HCT116 (cell line): ENCODE measurements at regions not wholly inside any gene's neighbourhood (a gene's known extent, or its start where the extent isn't known, plus 50 kb on each side); places are given as distances from the start of the nearest gene placed in this dataset.

Experiments used
- ATAC-seq: fragments of 200-7000 bp; cut with Tn5 transposase; 2 replicates; pipeline ENCODE4 v1.9.1; 2020; ENCODE audit warnings: mild to moderate bottlenecking, moderate library complexity
- BruUV-seq: library from RNA; stranded (reverse); fragments of 400-500 nt; replicated peaks from 2 replicates; lab custom pipeline; 2021; lab: Mats Ljungman, UMichigan
- CTCF ChIA-PET: fragments of 300-600 bp; sonication (Branson Sonifier 250); formaldehyde crosslinking; loops from one replicate; lab custom pipeline; 2021; ENCODE audit warnings: antibody characterized with exemption; lab: Charles Lee
- POLR2A ChIA-PET: fragments of 300-600, 350-600 bp; sonication (Branson Sonifier 250); formaldehyde crosslinking; loops from one replicate; lab custom pipeline; 2021; ENCODE audit warnings: antibody characterized with exemption; lab: Charles Lee
- RAD21 ChIA-PET, 2 experiments: fragments of 300-600 bp; sonication (Branson Sonifier 250); formaldehyde crosslinking; loops; one replicate each; lab custom pipeline; 2023; ENCODE audit warnings: low total read pairs in 2 of 2; ENCODE audit not compliant: uncharacterized antibody in 2 of 2, unreplicated experiment in 2 of 2, low non-redundant PET in 1 of 2; lab: Charles Lee
- DNase-seq: peaks from one replicate; pipeline ENCODE4 v3.0.0-alpha.2; 2010; ENCODE audit warnings: low read depth, low spot score
- H2AFZ ChIP-seq: fragments of 200-600 bp; shearing (Covaris generic), sonication (generic); 2 replicates; pipeline ENCODE4 v1.6.1; 2017; ENCODE audit warnings: low read depth, mixed run types, mixed read lengths, antibody characterized with exemption, low read length; ENCODE audit not compliant: poor library complexity, severe bottlenecking
- H3K27ac ChIP-seq: 2 replicates; pipeline ENCODE4 v1.5.1; 2012; ENCODE audit warnings: low read depth, low read length
- H3K27me3 ChIP-seq: fragments of 200-600 bp; sonication (generic); 2 replicates; pipeline ENCODE4 v1.6.1; 2016; ENCODE audit warnings: mixed run types, low read length, mixed read lengths; ENCODE audit not compliant: insufficient read depth
- H3K36me3 ChIP-seq, 2 experiments: fragments of 200-500 bp in 1 of 2; fragments of 200-600 bp in 1 of 2; sonication (Bioruptor generic) in 1 of 2; sonication (generic) in 1 of 2; 2 replicates each; pipeline versions ENCODE4 v1.5.1 to v1.6.1; 2014 to 2016; ENCODE audit warnings: low read length in 2 of 2, inconsistent platforms in 1 of 2, mixed read lengths in 1 of 2, mixed run types in 1 of 2; ENCODE audit not compliant: insufficient read depth in 2 of 2, control insufficient read depth in 1 of 2
- H3K4me1 ChIP-seq, 2 experiments: fragments of 200-600 bp in 1 of 2; sonication (generic) in 1 of 2; 2 replicates each; pipeline versions ENCODE4 v1.5.1 to v1.6.1; 2012 to 2017; ENCODE audit warnings: low read length in 2 of 2, inconsistent platforms in 1 of 2, mild to moderate bottlenecking in 1 of 2, mixed read lengths in 1 of 2, mixed run types in 1 of 2, moderate library complexity in 1 of 2; ENCODE audit not compliant: insufficient read depth in 2 of 2, control insufficient read depth in 1 of 2
- H3K4me2 ChIP-seq: fragments of 200-600 bp; sonication (generic); 2 replicates; pipeline ENCODE4 v1.6.1; 2017; ENCODE audit warnings: mixed run types, low read length, mixed read lengths
- H3K4me3 ChIP-seq, 2 experiments: fragments of 200-600 bp in 1 of 2; sonication (generic) in 1 of 2; replicated peaks in 1 of 2; 2 replicates each; pipeline ENCODE4 v1.5.1; 2011 to 2016; ENCODE audit warnings: low read length in 2 of 2, control low read depth in 1 of 2, low read depth in 1 of 2, mild to moderate bottlenecking in 1 of 2, mixed read lengths in 1 of 2, mixed run types in 1 of 2
- H3K79me2 ChIP-seq: fragments of 200-600 bp; sonication (generic); 2 replicates; pipeline ENCODE4 v1.6.1; 2017; ENCODE audit warnings: mild to moderate bottlenecking, mixed run types, low read length, moderate library complexity, mixed read lengths; ENCODE audit not compliant: insufficient read depth
- H3K9ac ChIP-seq: fragments of 200-600 bp; sonication (generic); 2 replicates; pipeline ENCODE4 v1.6.1; 2016; ENCODE audit warnings: low read length, mixed read lengths
- H3K9me2 ChIP-seq: fragments of 200-600 bp; sonication (generic), shearing (Covaris generic); 2 replicates; pipeline ENCODE4 v1.6.1; 2017; ENCODE audit warnings: mixed run types, mild to moderate bottlenecking, moderate library complexity; ENCODE audit not compliant: insufficient read depth
- H3K9me3 ChIP-seq, 2 experiments: fragments of 200-500 bp in 1 of 2; fragments of 200-600 bp in 1 of 2; sonication (Bioruptor generic) in 1 of 2; sonication (generic) in 1 of 2; 2 replicates each; pipeline ENCODE4 v1.6.1; 2014 to 2017; ENCODE audit warnings: low read length in 2 of 2, mixed read lengths in 2 of 2, inconsistent platforms in 1 of 2, low read depth in 1 of 2, mild to moderate bottlenecking in 1 of 2, mixed run types in 1 of 2, moderate library complexity in 1 of 2; ENCODE audit not compliant: control insufficient read depth in 1 of 2, insufficient read depth in 1 of 2
- H4K20me1 ChIP-seq: fragments of 200-600 bp; sonication (generic), shearing (Covaris generic); 2 replicates; pipeline ENCODE4 v1.6.1; 2017; ENCODE audit warnings: mixed run types, mild to moderate bottlenecking, moderate library complexity; ENCODE audit not compliant: insufficient read depth
- ATF3 ChIP-seq: IDR thresholded peaks from 2 replicates; pipeline ENCODE4 v1.6.1; 2012
- CBX3 ChIP-seq: IDR thresholded peaks from 2 replicates; pipeline ENCODE4 v1.6.1; 2012; ENCODE audit warnings: low read depth
- CEBPB ChIP-seq: IDR thresholded peaks from 2 replicates; pipeline ENCODE4 v1.6.1; 2012; ENCODE audit warnings: low read depth
- CTCF ChIP-seq, 3 experiments: fragments of 200-600 bp in 1 of 3; sonication (generic) in 1 of 3; IDR thresholded peaks in 2 of 3; conservative IDR thresholded peaks in 1 of 3; 2 replicates each; pipeline ENCODE4 v1.5.1; 2012 to 2017; ENCODE audit warnings: low read depth in 2 of 3, low read length in 2 of 3, antibody characterized with exemption in 1 of 3, borderline replicate concordance in 1 of 3, control low read depth in 1 of 3, mild to moderate bottlenecking in 1 of 3, mixed read lengths in 1 of 3, mixed run types in 1 of 3, moderate library complexity in 1 of 3; ENCODE audit not compliant: insufficient read depth in 1 of 3
- EGR1 ChIP-seq: IDR thresholded peaks from 2 replicates; pipeline ENCODE4 v1.6.1; 2012; ENCODE audit warnings: low read depth
- ELF1 ChIP-seq: IDR thresholded peaks from 2 replicates; pipeline ENCODE4 v1.6.1; 2012; ENCODE audit warnings: low read depth, borderline replicate concordance
- EZH2 ChIP-seq: fragments of 200-600 bp; sonication (generic); IDR thresholded peaks from 2 replicates; pipeline ENCODE4 v1.6.1; 2017; ENCODE audit warnings: antibody characterized with exemption, mixed run types
- EZH2phosphoT487 ChIP-seq: fragments of 200-600 bp; IDR thresholded peaks from 2 replicates; pipeline ENCODE4 v1.6.1; 2018; ENCODE audit warnings: antibody characterized with exemption, borderline replicate concordance
- FOSL1 ChIP-seq: IDR thresholded peaks from 2 replicates; pipeline ENCODE4 v1.6.1; 2012; ENCODE audit warnings: low read depth
- MAX ChIP-seq: IDR thresholded peaks from 2 replicates; pipeline ENCODE4 v1.6.1; 2012
- POLR2A ChIP-seq: IDR thresholded peaks from 2 replicates; pipeline ENCODE4 v1.7.0; 2011; ENCODE audit warnings: borderline replicate concordance; ENCODE audit not compliant: insufficient read depth, insufficient read length; ENCODE audit errors: extremely low read depth
- POLR2AphosphoS5 ChIP-seq: IDR thresholded peaks from 2 replicates; pipeline ENCODE4 v1.6.1; 2011; ENCODE audit warnings: mild to moderate bottlenecking, low read depth, low read length, moderate library complexity
- RAD21 ChIP-seq: IDR thresholded peaks from 2 replicates; pipeline ENCODE4 v1.6.1; 2012; ENCODE audit warnings: low read depth, mild to moderate bottlenecking
- SIN3A ChIP-seq: IDR thresholded peaks from 2 replicates; pipeline ENCODE4 v1.6.1; 2012; ENCODE audit warnings: low read depth
- SP1 ChIP-seq: IDR thresholded peaks from 2 replicates; pipeline ENCODE4 v1.6.1; 2012; ENCODE audit warnings: low read depth
- SRF ChIP-seq: IDR thresholded peaks from 2 replicates; pipeline ENCODE4 v1.6.1; 2012; ENCODE audit warnings: low read depth
- YY1 ChIP-seq: IDR thresholded peaks from 2 replicates; pipeline ENCODE4 v1.6.1; 2011; ENCODE audit warnings: low read length, low read depth, moderate library complexity, mild to moderate bottlenecking; ENCODE audit not compliant: insufficient replicate concordance; ENCODE audit errors: extremely low read depth
- ZBTB33 ChIP-seq: IDR thresholded peaks from 2 replicates; pipeline ENCODE4 v1.6.1; 2011; ENCODE audit warnings: mild to moderate bottlenecking, low read length, moderate library complexity; ENCODE audit not compliant: insufficient replicate concordance; ENCODE audit errors: extremely low read depth
- ZFX ChIP-seq: fragments of 450-650 bp; IDR thresholded peaks from 2 replicates; pipeline ENCODE4 v1.6.1; 2017
- intact Hi-C: fragments of 100-400 bp; cut with micrococcal nuclease; formaldehyde crosslinking; loops from 2 replicates; pipeline ENCODE4 v1.10.0; 2022

GRCh38 chrX:112164420-112164819 lies 81.8 kb upstream of the TRPC5 start:
- H3K27ac ChIP-seq: no peak overlapping the region
- intact Hi-C loops: no loop called here
- no peak overlapping the region for H3K9ac ChIP-seq
- DNase-seq (no peak), ATAC-seq (no peak)
- no peaks in the 10 kb centered on the region for H3K4me1 ChIP-seq
- no peak overlapping the region for H3K4me2 ChIP-seq
- H3K36me3 ChIP-seq: no peaks in the 10 kb centered on the region
- no peak overlapping the region for H3K4me3 ChIP-seq
- H3K27me3 ChIP-seq: 0 out of 2 replicates have a peak, but pooled peaks cover 4% of the 10 kb centered on the region
- no peak overlapping the region for H2AFZ ChIP-seq
- no peaks in the 10 kb centered on the region for H3K79me2 ChIP-seq
- no peaks in the 10 kb centered on the region for H3K9me3 ChIP-seq
- H4K20me1 ChIP-seq: no peaks in the 10 kb centered on the region
- no peak for TF ChIP-seq ATF3
- TF ChIP-seq SIN3A: no peak
- TF ChIP-seq CBX3: no peak
- no peak for TF ChIP-seq POLR2AphosphoS5
- TF ChIP-seq ZFX: no peak
- no peak for TF ChIP-seq EZH2phosphoT487
- no peak for TF ChIP-seq SRF
- no peak for TF ChIP-seq POLR2A
- TF ChIP-seq EGR1: no peak
- no peak for TF ChIP-seq MAX
- TF ChIP-seq CEBPB: no peak
- TF ChIP-seq EZH2: no peak
- TF ChIP-seq SP1: no peak
- TF ChIP-seq CTCF (IDR thresholded peaks at IDR 0.05 in 2 of 3, conservative IDR thresholded peaks at IDR 0.05 in 1 of 3; ENCODE audit: borderline replicate concordance in 1 of 3, insufficient read depth in 1 of 3, low read depth in 2 of 3, low read length in 2 of 3): no peak
- TF ChIP-seq ELF1: no peak
- no peak for TF ChIP-seq RAD21
- TF ChIP-seq YY1: no peak
- TF ChIP-seq ZBTB33: no peak
- no peak for TF ChIP-seq FOSL1
- no TSS peak for BruUV-seq
- ChIA-PET CTCF (no interaction called here), RAD21 (no interaction called here), POLR2A (no interaction called here)
- H3K9me2 ChIP-seq: no peaks in the 10 kb centered on the region
